Ishikawa (cell line): ENCODE measurements at regions not wholly inside any gene's neighbourhood (a gene's known extent, or its start where the extent isn't known, plus 50 kb on each side); places are given as distances from the start of the nearest gene placed in this dataset.

Experiments
- CEBPB ChIP-seq: IDR thresholded peaks from 2 replicates; pipeline ENCODE4 v1.6.1; 2012
- CREB1 ChIP-seq: IDR thresholded peaks from 2 replicates; pipeline ENCODE4 v1.6.1; 2012; ENCODE audit warnings: low read depth
- EP300 ChIP-seq: IDR thresholded peaks from 2 replicates; pipeline ENCODE4 v1.6.1; 2012; ENCODE audit warnings: borderline replicate concordance
- NFIC ChIP-seq: IDR thresholded peaks from 2 replicates; pipeline ENCODE4 v1.6.1; 2012
- RAD21 ChIP-seq: IDR thresholded peaks from 2 replicates; pipeline ENCODE4 v1.6.1; 2012; ENCODE audit warnings: low read depth
- TAF1 ChIP-seq: IDR thresholded peaks from 2 replicates; pipeline ENCODE4 v1.6.1; 2012; ENCODE audit warnings: low read depth, mild to moderate bottlenecking
- TCF12 ChIP-seq: IDR thresholded peaks from 2 replicates; pipeline ENCODE4 v1.6.1; 2012; ENCODE audit warnings: low read depth
- YY1 ChIP-seq: IDR thresholded peaks from 2 replicates; pipeline ENCODE4 v1.6.1; 2012; ENCODE audit warnings: low read depth
- ZBTB7A ChIP-seq: IDR thresholded peaks from 2 replicates; pipeline ENCODE4 v1.6.1; 2012; ENCODE audit warnings: low read depth
- TF ChIP-seq, protein P1 (sequence below): IDR thresholded peaks from 2 replicates; pipeline ENCODE4 v1.6.1; 2012; ENCODE audit warnings: low read depth, mild to moderate bottlenecking

DNA sequence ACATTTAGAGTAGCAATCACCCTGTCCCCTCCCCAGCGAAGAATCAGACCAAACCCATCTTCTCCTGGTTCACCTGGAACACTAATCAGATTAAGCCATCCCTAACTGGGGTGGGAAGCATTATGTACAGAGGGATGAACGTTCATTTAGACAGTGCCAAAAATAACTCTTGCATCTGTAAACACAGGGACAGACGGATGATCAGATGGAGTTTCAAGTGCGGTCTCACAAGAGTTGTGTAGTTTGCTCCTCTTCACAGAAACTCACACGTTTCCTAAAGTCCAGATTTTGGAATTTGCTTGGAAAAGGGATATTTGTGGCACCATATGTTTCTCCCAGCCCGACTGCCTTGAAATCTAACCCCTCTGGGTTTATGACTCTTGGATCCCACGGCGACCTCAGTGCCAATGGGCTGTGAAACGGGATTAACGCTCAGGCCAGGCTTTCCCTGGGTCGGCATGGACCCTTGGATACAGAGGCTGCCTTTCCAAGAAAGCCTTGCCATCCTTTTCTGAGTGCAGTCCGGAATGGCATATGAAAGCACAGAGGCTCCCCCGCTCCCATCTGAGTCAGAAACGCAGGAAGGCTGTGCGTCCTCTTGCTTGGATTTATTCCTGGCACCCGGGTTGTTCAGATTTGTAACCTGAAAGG lies 293.2 kb upstream of the HABP2 start:
- TF ChIP-seq EP300 (no peak), ZBTB7A (no peak), TCF12 (no peak), YY1 (no peak), NFIC (no peak), CREB1 (no peak), CEBPB (no peak), RAD21 (no peak), TAF1 (no peak)
- TF ChIP-seq, protein P1, sequence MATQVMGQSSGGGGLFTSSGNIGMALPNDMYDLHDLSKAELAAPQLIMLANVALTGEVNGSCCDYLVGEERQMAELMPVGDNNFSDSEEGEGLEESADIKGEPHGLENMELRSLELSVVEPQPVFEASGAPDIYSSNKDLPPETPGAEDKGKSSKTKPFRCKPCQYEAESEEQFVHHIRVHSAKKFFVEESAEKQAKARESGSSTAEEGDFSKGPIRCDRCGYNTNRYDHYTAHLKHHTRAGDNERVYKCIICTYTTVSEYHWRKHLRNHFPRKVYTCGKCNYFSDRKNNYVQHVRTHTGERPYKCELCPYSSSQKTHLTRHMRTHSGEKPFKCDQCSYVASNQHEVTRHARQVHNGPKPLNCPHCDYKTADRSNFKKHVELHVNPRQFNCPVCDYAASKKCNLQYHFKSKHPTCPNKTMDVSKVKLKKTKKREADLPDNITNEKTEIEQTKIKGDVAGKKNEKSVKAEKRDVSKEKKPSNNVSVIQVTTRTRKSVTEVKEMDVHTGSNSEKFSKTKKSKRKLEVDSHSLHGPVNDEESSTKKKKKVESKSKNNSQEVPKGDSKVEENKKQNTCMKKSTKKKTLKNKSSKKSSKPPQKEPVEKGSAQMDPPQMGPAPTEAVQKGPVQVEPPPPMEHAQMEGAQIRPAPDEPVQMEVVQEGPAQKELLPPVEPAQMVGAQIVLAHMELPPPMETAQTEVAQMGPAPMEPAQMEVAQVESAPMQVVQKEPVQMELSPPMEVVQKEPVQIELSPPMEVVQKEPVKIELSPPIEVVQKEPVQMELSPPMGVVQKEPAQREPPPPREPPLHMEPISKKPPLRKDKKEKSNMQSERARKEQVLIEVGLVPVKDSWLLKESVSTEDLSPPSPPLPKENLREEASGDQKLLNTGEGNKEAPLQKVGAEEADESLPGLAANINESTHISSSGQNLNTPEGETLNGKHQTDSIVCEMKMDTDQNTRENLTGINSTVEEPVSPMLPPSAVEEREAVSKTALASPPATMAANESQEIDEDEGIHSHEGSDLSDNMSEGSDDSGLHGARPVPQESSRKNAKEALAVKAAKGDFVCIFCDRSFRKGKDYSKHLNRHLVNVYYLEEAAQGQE: no peak
